IPS-NIHi11 (cell line): ENCODE measurements at regions not wholly inside any gene's neighbourhood (a gene's known extent, or its start where the extent isn't known, plus 50 kb on each side); places are given as distances from the start of the nearest gene placed in this dataset.

Experiments
- DNase-seq: peaks from one replicate; pipeline ENCODE4 v3.0.0; 2012; ENCODE audit warnings: mixed read lengths, low spot score

GRCh38 chr11:16430674-16431073 is 74.3 kb upstream of the SOX6 start:
- DNase-seq = no peak

DNA sequence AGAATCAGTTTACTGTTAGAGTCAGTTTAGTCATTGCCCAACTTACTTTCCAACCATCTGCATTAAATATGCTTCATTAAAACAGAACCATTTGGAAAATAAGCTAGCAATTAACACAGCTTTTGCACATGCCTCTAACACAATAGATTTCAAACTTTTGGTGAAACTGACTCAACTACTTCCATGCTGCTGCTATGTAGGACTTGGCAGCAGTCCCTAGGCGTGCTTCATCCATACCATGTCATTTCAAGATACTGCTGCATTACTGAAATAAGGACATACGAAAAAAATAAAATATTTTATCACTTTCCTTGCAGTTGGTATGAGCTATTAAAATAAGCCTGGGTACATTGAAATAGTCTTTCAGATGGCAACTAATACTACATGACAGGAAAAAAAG is 65.5 kb upstream of the SOX6 start:
- no peak for DNase-seq

DNA sequence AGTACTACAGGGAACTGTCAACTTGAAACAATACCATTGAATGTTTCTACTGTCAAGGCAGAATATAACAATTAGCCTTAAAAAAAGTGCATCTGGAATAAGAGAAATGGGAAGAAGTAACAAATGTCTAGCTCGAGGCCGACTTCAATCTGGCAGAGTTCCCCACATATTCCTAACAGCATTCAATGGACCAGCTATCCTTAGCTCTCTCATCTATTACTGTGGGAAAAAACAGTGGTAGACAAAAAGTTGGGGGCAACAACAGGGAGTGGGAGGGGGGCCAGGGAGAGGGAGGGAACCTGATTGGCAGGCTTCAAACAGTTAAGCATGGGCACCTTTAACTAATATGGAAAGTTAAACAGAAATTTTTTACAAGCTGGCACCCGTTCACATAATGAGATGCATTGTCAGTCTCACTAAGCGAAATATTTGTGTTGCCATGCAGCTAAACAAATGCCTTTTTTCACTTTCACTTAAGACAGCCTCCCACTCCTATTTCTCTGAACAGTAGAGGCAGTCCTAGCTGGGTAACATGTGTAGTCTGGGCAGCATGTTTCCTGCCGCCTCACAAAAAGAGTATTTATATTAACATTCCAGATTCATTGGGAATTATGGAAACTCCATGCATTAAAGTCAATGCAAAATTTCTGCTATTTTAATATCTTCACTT is 62.2 kb upstream of the SOX6 start:
- DNase-seq = no peak

DNA sequence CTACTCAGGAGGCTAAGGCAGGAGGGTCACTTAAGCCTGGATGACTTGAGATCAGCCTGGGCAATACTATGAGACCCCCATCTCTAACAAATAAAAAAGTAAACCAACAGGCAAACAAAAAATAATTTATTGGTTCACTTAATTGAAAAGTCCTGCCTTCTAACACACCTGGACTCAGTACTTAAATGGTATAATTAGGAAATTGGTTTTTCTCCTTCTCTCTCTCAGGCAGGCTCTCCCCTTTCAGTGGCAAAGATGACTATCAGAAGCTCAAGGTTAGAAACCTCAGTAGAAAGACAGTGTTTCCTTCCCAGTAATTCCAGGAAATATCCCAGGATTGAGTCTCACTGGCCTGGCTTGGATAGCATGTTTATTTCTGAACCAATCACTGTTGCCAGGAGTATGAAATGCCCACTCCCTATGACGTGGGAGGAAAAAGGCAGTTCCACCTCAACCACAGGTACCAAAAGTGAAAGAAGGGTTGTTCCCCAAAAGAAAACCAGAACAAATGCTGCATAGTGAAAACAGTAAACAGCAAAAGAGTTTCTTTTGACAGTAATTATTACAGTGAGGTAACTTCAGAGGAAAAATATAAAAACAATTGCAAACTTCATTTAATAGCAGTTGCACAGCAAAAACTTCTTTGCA is 56.3 kb upstream of the SOX6 start:
- DNase-seq = no peak

DNA sequence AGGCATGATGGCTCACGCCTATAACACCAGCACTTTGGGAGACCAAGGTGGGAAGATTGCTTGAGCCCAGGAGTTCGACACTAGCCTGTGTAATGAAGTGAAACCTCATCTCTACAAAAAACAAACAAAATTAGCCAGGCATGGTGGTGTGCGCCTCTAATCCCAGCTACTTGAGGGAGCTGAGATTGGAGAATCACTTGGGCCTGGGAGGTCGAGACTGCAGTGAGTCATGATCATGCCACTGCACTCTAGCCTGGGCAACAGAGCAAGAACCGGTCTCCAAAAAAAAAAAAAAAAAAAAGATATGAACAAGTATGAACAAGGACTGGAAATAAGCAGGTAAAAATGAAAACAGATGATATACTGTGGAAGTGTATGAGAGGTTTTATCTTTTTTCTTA is 54.1 kb upstream of the SOX6 start:
- DNase-seq = no peak

- DNase-seq = no peak
Measured at GRCh38 chr11:16408619-16409018, 52.3 kb upstream of the SOX6 start.

GRCh38 chr11:16406226-16406625 is 49.9 kb upstream of the SOX6 start:
- no peak for DNase-seq
